ENCODE measurements at regions not wholly inside any gene's neighbourhood (a gene's known extent, or its start where the extent isn't known, plus 50 kb on each side); places are given as distances from the start of the nearest gene placed in this dataset.

GRCh38 chr7:9761224-9761623 is 1212.4 kb upstream of the PHF14 start:
- TF ChIP-seq CTCF (IDR thresholded peaks at IDR 0.05; ENCODE audit: insufficient read depth, low read length, poor library complexity, severe bottlenecking) (no peak), EZH2phosphoT487 (conservative IDR thresholded peaks at IDR 0.05; ENCODE audit: low read length) (no peak)
